Loucy (cell line): ENCODE measurements at regions not wholly inside any gene's neighbourhood (a gene's known extent, or its start where the extent isn't known, plus 50 kb on each side); places are given as distances from the start of the nearest gene placed in this dataset.

ENCODE experiments used
- H2AFZ ChIP-seq: fragments of 200-600 bp; sonication (generic); 2 replicates; pipeline ENCODE4 v1.6.0; 2016; ENCODE audit warnings: antibody characterized with exemption, mild to moderate bottlenecking, low read length, moderate library complexity
- H3F3A ChIP-seq: fragments of 200-600 bp; 2 replicates; pipeline ENCODE4 v1.6.0; 2016; ENCODE audit warnings: antibody characterized with exemption, low read depth, mild to moderate bottlenecking
- H3K27me3 ChIP-seq: fragments of 200-600 bp; sonication (generic); 2 replicates; pipeline ENCODE4 v1.6.1; 2014; ENCODE audit warnings: low read length, mild to moderate bottlenecking; ENCODE audit not compliant: insufficient read depth, poor library complexity, severe bottlenecking
- H3K36me3 ChIP-seq: fragments of 200-600 bp; sonication (generic); 2 replicates; pipeline ENCODE4 v1.6.1; 2016; ENCODE audit warnings: low read length; ENCODE audit not compliant: insufficient read depth
- H3K4me1 ChIP-seq: fragments of 200-600 bp; sonication (generic); 2 replicates; pipeline ENCODE4 v1.5.1; 2014; ENCODE audit warnings: low read length, mild to moderate bottlenecking; ENCODE audit not compliant: insufficient read depth, poor library complexity, severe bottlenecking
- H3K4me2 ChIP-seq: fragments of 200-600 bp; sonication (generic); 2 replicates; pipeline ENCODE4 v1.6.0; 2014; ENCODE audit warnings: antibody characterized with exemption, low read length, low read depth, mild to moderate bottlenecking; ENCODE audit not compliant: poor library complexity, severe bottlenecking
- H3K4me3 ChIP-seq: fragments of 200-600 bp; sonication (generic); 2 replicates; pipeline ENCODE4 v1.5.1; 2014; ENCODE audit warnings: low read length, mild to moderate bottlenecking, mixed read lengths; ENCODE audit not compliant: poor library complexity, severe bottlenecking
- H3K79me2 ChIP-seq: fragments of 200-600 bp; sonication (generic); 2 replicates; pipeline ENCODE4 v1.6.1; 2014; ENCODE audit warnings: low read length; ENCODE audit not compliant: insufficient read depth
- H3K9ac ChIP-seq: fragments of 200-600 bp; sonication (generic); 2 replicates; pipeline ENCODE4 v1.6.0; 2014; ENCODE audit warnings: mild to moderate bottlenecking, low read depth, low read length, moderate library complexity; ENCODE audit not compliant: poor library complexity, severe bottlenecking
- H3K9me2 ChIP-seq: fragments of 200-600 bp; sonication (generic); replicated peaks from 2 replicates; pipeline ENCODE4 v1.6.1; 2016; ENCODE audit warnings: low read depth, low read length, mixed read lengths
- H3K9me3 ChIP-seq: fragments of 200-600 bp; sonication (generic); 2 replicates; pipeline ENCODE4 v1.6.1; 2014; ENCODE audit warnings: mild to moderate bottlenecking, antibody characterized with exemption, low read length, low read depth; ENCODE audit not compliant: insufficient read depth
- H4K20me1 ChIP-seq: fragments of 200-600 bp; sonication (generic); 2 replicates; pipeline ENCODE4 v1.6.0; 2014; ENCODE audit warnings: antibody characterized with exemption, low read length, mild to moderate bottlenecking; ENCODE audit not compliant: insufficient read depth, poor library complexity, severe bottlenecking
- EZH2phosphoT487 ChIP-seq: fragments of 200-600 bp; IDR thresholded peaks from 2 replicates; pipeline ENCODE4 v1.6.1; 2018; ENCODE audit warnings: antibody characterized with exemption, mild to moderate bottlenecking, moderate library complexity, borderline replicate concordance
- TF ChIP-seq, protein P1 (sequence below): fragments of 200-600 bp; sonication (generic); conservative IDR thresholded peaks from 2 replicates; pipeline ENCODE4 v1.5.1; 2014; ENCODE audit warnings: mild to moderate bottlenecking, antibody characterized with exemption, low read length

DNA sequence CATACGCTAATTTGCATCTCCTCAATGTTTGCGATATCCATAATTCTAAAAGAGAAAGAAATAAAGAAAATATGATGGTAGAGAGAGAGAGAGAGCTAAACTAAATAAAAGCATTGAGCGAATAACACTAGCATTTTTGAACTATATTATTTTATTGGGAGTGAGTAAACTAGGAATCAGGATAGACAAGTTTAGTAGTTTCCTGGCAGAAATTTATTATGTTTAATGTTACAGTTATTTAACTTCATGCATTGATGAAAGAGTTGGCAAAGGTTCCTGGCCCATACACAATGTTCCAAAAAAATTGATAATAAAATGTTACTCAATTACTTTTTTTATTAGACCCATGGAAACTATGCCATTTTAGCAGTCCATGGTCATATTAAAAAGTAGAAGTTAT, 1708.2 kb upstream of the CDH6 start:
- Histone ChIP-seq H3K9ac (no peak overlapping the region), H3K4me3 (no peak overlapping the region), H3F3A (no peaks in the 10 kb centered on the region), H3K4me2 (no peak overlapping the region), H3K4me1 (no peaks in the 10 kb centered on the region), H3K9me3 (no peaks in the 10 kb centered on the region), H3K79me2 (no peaks in the 10 kb centered on the region), H3K9me2 (no peaks in the 10 kb centered on the region), H2AFZ (no peak overlapping the region), H4K20me1 (no peaks in the 10 kb centered on the region), H3K36me3 (no peaks in the 10 kb centered on the region), H3K27me3 (no peaks in the 10 kb centered on the region)
- TF ChIP-seq, protein P1, sequence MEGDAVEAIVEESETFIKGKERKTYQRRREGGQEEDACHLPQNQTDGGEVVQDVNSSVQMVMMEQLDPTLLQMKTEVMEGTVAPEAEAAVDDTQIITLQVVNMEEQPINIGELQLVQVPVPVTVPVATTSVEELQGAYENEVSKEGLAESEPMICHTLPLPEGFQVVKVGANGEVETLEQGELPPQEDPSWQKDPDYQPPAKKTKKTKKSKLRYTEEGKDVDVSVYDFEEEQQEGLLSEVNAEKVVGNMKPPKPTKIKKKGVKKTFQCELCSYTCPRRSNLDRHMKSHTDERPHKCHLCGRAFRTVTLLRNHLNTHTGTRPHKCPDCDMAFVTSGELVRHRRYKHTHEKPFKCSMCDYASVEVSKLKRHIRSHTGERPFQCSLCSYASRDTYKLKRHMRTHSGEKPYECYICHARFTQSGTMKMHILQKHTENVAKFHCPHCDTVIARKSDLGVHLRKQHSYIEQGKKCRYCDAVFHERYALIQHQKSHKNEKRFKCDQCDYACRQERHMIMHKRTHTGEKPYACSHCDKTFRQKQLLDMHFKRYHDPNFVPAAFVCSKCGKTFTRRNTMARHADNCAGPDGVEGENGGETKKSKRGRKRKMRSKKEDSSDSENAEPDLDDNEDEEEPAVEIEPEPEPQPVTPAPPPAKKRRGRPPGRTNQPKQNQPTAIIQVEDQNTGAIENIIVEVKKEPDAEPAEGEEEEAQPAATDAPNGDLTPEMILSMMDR = no peak
- no peak for TF ChIP-seq EZH2phosphoT487

DNA sequence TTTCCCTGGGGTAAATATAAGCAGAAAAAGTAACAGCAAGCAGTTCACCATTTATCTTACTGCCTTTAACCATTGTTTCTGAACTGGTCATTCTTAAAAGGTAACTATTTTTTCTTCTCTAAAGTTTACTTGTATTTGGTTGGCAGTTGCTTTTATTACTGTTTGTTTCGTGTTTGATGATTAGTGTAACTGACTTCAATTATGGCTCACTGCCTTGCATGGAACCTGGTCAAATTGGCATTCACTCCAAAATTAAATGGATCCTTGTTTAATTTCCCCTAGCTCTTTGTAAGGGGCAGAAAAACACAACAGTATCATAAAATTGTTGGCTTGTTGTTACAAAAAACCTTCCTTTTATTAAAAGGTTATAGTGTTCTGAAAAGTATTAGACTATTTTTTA, 1723.9 kb upstream of the CDH6 start:
- no peaks in the 10 kb centered on the region for H3K9me3 ChIP-seq
- H3K9ac ChIP-seq = no peak overlapping the region
- H3K36me3 ChIP-seq = no peaks in the 10 kb centered on the region
- H3K27me3 ChIP-seq = no peaks in the 10 kb centered on the region
- H3K4me3 ChIP-seq = no peak overlapping the region
- H2AFZ ChIP-seq = no peak overlapping the region
- H3K4me1 ChIP-seq = no peaks in the 10 kb centered on the region
- no peaks in the 10 kb centered on the region for H3K9me2 ChIP-seq
- no peaks in the 10 kb centered on the region for H4K20me1 ChIP-seq
- TF ChIP-seq EZH2phosphoT487 = no peak
- TF ChIP-seq, protein P1 = no peak
- no peaks in the 10 kb centered on the region for H3F3A ChIP-seq
- no peaks in the 10 kb centered on the region for H3K79me2 ChIP-seq
- H3K4me2 ChIP-seq = no peak overlapping the region

DNA sequence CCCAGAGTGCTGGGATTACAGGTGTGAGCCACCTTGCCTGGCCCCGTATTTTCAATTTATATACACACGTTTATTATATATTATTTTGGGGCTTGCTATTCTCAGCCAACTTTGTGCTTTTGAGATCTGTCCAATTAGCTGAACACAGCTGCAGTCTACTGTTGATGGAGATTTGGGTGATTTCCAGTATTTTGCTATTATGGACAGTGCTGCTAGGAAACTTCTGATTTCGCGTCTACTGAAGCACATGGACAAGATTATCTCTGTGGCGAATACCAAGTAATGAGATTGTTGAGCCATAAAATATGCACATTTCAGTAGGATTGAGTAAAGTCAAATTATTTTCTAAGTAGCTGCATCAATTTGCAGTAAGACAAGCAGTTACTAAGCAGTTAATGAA, 1731.2 kb upstream of the CDH6 start:
- H3K79me2 ChIP-seq = no peaks in the 10 kb centered on the region
- no peak overlapping the region for H3K4me2 ChIP-seq
- TF ChIP-seq EZH2phosphoT487 = no peak
- TF ChIP-seq, protein P1 = no peak
- H2AFZ ChIP-seq = no peak overlapping the region
- no peaks in the 10 kb centered on the region for H3K9me3 ChIP-seq
- H3K27me3 ChIP-seq = no peaks in the 10 kb centered on the region
- no peak overlapping the region for H3K4me3 ChIP-seq
- H3K4me1 ChIP-seq = no peaks in the 10 kb centered on the region
- no peak overlapping the region for H3K9ac ChIP-seq
- no peaks in the 10 kb centered on the region for H3K36me3 ChIP-seq
- H3F3A ChIP-seq = no peaks in the 10 kb centered on the region
- H4K20me1 ChIP-seq = no peaks in the 10 kb centered on the region
- no peaks in the 10 kb centered on the region for H3K9me2 ChIP-seq
